ENCODE measurements at regions not wholly inside any gene's neighbourhood (a gene's known extent, or its start where the extent isn't known, plus 50 kb on each side); places are given as distances from the start of the nearest gene placed in this dataset.

- WGBS, 2 experiments (ENCODE audit: extremely low coverage in 1 of 2, insufficient coverage in 1 of 2, insufficient read length in 1 of 2, insufficient replicate concordance in 2 of 2, low coverage in 1 of 2, low lambda C conversion rate in 2 of 2, missing lambda C conversion rate in 1 of 2): 88% methylated on average over 2 of the region's 2 CpGs; no CpG with 5 or more reads in 1 of the 2 experiments
- Histone ChIP-seq H3K9ac (replicated peaks in 1 of 4; ENCODE audit: extremely low read depth in 1 of 4, low read depth in 3 of 4, low read length in 3 of 4) (no peak overlapping the region), H4K8ac (ENCODE audit: extremely low read depth, insufficient read depth, low read length) (no peak overlapping the region), H3K4me3 (ENCODE audit: extremely low read depth in 1 of 4, insufficient read depth in 2 of 4, low read depth in 3 of 4, low read length in 4 of 4) (no peak overlapping the region), H4K91ac (replicated peaks; ENCODE audit: insufficient read length, low read length) (no peak overlapping the region), H2AK5ac (ENCODE audit: low read depth, low read length) (no peak overlapping the region), H3K36me3 (ENCODE audit: control insufficient read depth in 2 of 4, insufficient read depth in 4 of 4, low read length in 3 of 4) (no peaks in the 10 kb centered on the region), H2BK120ac (replicated peaks; ENCODE audit: low read depth, low read length) (no peak overlapping the region), H3K4ac (replicated peaks; ENCODE audit: insufficient read length, low read depth, low read length) (no peak overlapping the region), H3K18ac (ENCODE audit: extremely low read depth, low read length) (no peak overlapping the region), H3K14ac (ENCODE audit: insufficient read length) (no peak overlapping the region), H3K4me2 (ENCODE audit: insufficient read depth in 1 of 2, low read depth in 2 of 2, low read length in 2 of 2) (no peak overlapping the region), H2BK12ac (ENCODE audit: low read depth, low read length) (no peak overlapping the region), H3K4me1 (replicated peaks in 1 of 4; ENCODE audit: control insufficient read depth in 3 of 4, insufficient read depth in 4 of 4, low read length in 3 of 4) (no peaks in the 10 kb centered on the region), H2BK15ac (ENCODE audit: low read length) (no peak overlapping the region), H3K23ac (ENCODE audit: insufficient read length) (no peak overlapping the region), H4K20me1 (replicated peaks in 1 of 2; ENCODE audit: control insufficient read depth in 1 of 2, insufficient read depth in 2 of 2, low read length in 2 of 2) (no peaks in the 10 kb centered on the region), H3K79me1 (ENCODE audit: low read depth, low read length) (no peaks in the 10 kb centered on the region), H2AFZ (ENCODE audit: low read length) (no peak overlapping the region), H3K27me3 (replicated peaks in 1 of 4; ENCODE audit: control insufficient read depth in 3 of 4, extremely low read depth in 1 of 4, insufficient read depth in 3 of 4, low read length in 3 of 4) (no peaks in the 10 kb centered on the region), H3K56ac (replicated peaks; ENCODE audit: insufficient read length, low read depth, low read length) (no peak overlapping the region), H2BK20ac (ENCODE audit: low read length) (no peak overlapping the region), H3K23me2 (ENCODE audit: low read depth, low read length) (no peaks in the 10 kb centered on the region), H2BK5ac (ENCODE audit: low read depth, low read length) (no peak overlapping the region), H3K9me3 (ENCODE audit: insufficient read depth in 2 of 2, low read depth in 1 of 2, low read length in 1 of 2) (no peaks in the 10 kb centered on the region), H3K79me2 (ENCODE audit: control insufficient read depth in 1 of 2, insufficient read depth in 2 of 2, low read length in 2 of 2) (no peaks in the 10 kb centered on the region), H4K5ac (ENCODE audit: insufficient read length, low read depth, low read length) (no peak overlapping the region), H3K27ac (ENCODE audit: low read depth, low read length) (no peak overlapping the region)
- FAIRE-seq: no peak
- ChIA-PET POLR2A (ENCODE audit: partially characterized antibody) (no interaction called here), CTCF (ENCODE audit: partially characterized antibody) (no interaction called here)
- no peak for DNase-seq (ENCODE audit: low read depth in 1 of 2, low spot score in 2 of 2)
- TF ChIP-seq SP2 (IDR thresholded peaks at IDR 0.05; ENCODE audit: low read length) (no peak), KDM5A (IDR thresholded peaks at IDR 0.05; ENCODE audit: low read length) (no peak), JUN (IDR thresholded peaks at IDR 0.05; ENCODE audit: low read depth, low read length) (no peak), TAF7 (optimal IDR thresholded peaks at IDR 0.05; ENCODE audit: borderline replicate concordance, low read depth, low read length) (no peak), TAF1 (IDR thresholded peaks at IDR 0.05; ENCODE audit: low read depth, low read length) (no peak), POLR2AphosphoS5 (IDR thresholded peaks at IDR 0.05; ENCODE audit: low read depth, low read length) (no peak), MAFK (IDR thresholded peaks at IDR 0.05; ENCODE audit: low read depth, low read length) (no peak), E2F6 (IDR thresholded peaks at IDR 0.05) (no peak), KDM4A (IDR thresholded peaks at IDR 0.05; ENCODE audit: low read depth, low read length, severe bottlenecking) (no peak), HDAC2 (IDR thresholded peaks at IDR 0.05; ENCODE audit: borderline replicate concordance in 1 of 2, low read depth in 2 of 2, low read length in 2 of 2) (no peak), CHD2 (IDR thresholded peaks at IDR 0.05; ENCODE audit: low read length) (no peak), KDM1A (IDR thresholded peaks at IDR 0.05; ENCODE audit: borderline replicate concordance, low read length) (no peak), CEBPB (IDR thresholded peaks at IDR 0.05; ENCODE audit: low read depth, low read length) (no peak), TBP (IDR thresholded peaks at IDR 0.05; ENCODE audit: low read depth, low read length) (no peak), USF2 (IDR thresholded peaks at IDR 0.05; ENCODE audit: low read length) (no peak)
Measured at GRCh38 chr9:26574256-26574655, 318.3 kb downstream of the CAAP1 start.
